NCI-H1105 treated with DMSO at 0.1 percent for 48 hours (cell line): ENCODE measurements at regions not wholly inside any gene's neighbourhood (a gene's known extent, or its start where the extent isn't known, plus 50 kb on each side); places are given as distances from the start of the nearest gene placed in this dataset.

ENCODE experiments used
- DNase-seq: peaks from one replicate; lab custom pipeline; 2025; lab: John Stamatoyannopoulos, UW

- DNase-seq = no peak
These were observed 79.1 kb downstream of the ZNF365 start for GRCh38 chr10:62453274-62453673.

DNA sequence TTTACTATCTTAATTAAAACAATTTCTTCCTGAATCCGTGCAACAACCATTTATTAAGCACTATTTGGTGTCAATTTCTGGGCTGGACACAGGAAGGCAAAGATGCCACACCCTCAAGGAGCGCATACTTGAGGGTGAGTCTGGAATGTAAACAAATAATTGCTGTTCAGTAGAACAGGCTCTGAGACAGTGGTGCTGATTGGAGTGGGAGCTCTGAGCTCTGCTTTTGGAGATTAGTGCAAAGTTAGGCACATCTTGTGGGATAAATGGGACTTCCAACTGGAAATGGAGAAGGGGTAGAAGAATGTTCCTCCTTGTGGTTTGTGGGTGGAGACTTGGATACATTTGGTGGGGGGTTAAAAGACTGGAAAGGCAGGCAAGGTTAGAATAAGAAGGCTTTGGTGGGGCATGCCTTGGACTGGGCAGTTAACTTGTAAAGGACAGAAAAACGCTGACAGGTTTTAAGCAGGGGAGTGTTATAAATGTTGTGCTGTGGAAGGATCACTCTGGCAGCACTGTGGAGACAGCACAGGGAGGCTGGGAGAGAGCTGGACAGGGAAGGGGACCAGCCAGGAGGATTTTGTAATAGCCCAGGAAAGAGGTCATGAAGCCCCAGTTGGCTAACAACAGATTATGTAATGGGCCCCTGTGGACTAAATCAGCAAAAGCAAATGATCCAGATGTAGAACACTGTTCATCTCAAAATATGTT lies 80.7 kb downstream of the ZNF365 start:
- DNase-seq = no peak

GRCh38 chr10:62456611-62457101 lies 82.5 kb downstream of the ZNF365 start:
- DNase-seq = no peak

DNA sequence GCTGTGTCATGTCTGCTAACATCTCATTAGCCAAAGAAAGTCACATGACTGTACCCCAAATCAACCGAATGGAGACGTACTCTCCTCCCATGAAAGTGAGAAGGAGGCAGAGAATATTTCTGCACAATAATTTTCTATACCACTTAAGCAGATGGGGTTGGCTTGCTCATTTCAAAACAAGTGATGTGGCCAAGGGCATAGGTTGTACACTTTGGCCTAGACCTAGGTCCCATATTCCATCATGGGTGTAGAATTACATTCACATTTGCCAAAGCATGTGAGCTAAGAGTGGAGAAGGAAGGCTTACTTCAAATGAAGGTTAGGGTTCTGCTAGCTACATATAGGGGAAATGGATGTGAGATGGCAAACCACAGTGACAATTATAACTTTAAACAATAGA lies 83.0 kb downstream of the ZNF365 start:
- no peak for DNase-seq

GRCh38 chr10:62457598-62457997 lies 83.4 kb downstream of the ZNF365 start:
- DNase-seq = no peak

DNA sequence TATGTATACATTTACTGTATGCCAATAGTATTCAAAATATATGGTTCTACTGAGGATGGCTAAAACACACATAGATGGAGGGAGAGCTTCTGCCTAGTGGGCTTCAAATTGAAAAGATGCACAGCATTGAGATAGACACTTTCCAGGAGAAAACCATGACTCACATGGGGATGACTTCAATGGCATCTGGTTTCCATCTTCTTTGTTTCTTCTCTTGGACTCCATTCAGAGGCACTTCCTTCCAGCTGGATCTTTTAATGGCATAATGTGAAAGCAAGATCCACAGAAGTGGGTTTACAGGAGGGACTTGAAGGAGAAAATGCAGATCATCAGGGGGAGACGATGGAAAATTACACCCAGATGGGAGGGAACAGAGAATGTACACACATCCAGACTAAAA lies 84.9 kb downstream of the ZNF365 start:
- no peak for DNase-seq

DNA sequence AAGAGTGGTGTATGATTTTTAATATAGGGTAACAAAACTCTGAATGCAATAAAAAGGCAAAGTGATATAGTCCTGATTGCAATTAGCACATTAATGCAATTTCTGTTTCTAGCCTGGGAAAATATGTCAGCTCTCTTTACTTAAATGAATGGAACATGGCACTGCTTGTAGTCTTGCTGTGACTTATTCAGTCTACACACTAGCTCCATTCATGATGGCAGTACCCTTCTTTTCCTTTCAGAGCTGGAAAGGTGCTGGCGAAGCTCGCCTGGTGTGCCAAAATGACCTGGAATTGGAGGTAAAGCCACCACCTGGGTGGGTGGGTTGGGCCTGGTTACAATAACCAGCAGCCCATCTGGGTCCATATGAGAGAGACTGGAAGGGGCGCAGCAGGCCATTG lies 85.3 kb downstream of the ZNF365 start:
- DNase-seq = no peak

- DNase-seq = no peak
These were observed 86.2 kb downstream of the ZNF365 start for GRCh38 chr10:62460393-62460792.

DNA sequence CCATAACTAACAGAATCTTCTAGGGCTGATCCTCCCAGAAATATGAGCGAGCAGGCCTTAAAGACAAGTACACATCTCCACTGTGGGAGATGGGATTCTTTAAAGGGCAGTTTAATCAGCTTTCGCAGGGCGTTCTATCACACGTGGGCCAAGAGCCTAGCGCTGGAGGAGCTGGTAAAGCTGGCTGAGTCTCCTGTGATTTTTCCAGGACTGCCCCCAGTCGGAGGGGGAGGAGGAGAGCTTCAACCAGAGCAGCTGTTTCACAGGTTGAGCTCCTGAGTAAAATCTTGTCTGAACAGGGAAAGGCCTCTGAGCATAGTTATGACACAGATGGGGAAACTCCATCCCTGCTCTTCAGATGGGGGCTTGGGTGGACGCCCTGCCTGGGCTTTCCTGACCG lies 87.0 kb downstream of the ZNF365 start:
- DNase-seq = no peak

DNA sequence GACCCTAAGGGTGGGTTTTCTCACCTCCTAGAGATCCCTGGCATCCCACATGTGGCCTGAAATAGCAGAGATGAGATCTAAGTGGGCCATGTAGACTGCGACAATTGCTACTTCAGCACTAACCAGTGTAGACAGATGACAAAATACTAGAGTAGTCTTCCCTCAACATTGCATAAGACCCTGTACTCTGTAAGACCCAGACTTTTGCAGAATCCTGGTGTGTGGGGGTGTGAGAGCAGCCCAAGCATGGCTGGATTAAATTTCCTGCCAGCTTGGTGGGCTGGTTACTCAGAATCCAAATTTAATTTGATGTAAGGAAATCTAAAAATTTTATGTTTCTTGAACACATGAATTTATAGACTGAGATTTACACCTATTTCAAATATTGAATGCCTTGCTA lies 88.3 kb downstream of the ZNF365 start:
- no peak for DNase-seq

- DNase-seq = no peak
These were observed 89.2 kb downstream of the ZNF365 start for GRCh38 chr10:62463364-62463763.

- DNase-seq = no peak
These were observed 90.1 kb downstream of the ZNF365 start for GRCh38 chr10:62464308-62464707.

GRCh38 chr10:62466590-62466989 lies 92.4 kb downstream of the ZNF365 start:
- no peak for DNase-seq

DNA sequence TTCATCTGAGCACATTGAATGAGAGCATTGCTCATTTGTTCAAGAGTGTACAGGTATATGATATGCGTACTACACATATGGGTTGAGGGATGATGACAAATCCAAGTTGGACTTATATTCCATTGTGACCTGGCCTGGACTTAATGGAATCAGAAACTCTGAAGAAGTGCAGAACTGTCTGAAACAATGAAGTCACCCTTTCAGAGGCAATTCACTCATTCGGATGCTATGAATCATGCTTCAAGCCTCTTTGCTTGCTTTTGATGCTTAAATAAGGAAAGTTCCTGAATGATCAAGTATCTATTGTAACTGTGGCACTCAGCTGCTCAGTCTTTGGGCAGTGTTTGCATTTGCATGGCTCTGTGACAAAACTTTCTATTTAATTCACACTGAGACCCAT lies 93.4 kb downstream of the ZNF365 start:
- DNase-seq = no peak

DNA sequence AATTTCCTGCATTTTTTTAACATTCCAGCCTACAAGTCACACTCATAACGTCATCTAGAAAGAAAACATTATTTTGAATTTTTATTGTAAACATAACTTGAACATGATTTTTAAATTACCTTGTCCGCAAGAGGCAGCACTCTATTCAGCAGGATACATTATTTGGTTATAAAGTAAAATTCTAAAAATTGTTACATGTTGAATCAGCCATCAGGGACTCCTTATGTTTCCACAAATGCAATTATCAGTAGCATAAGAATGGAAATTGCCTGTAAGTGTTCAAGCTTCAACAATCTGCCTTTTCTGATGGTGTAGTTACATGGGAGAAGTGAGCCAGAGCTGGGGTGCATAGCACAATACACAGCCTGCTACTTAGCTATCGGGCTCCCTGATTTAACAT lies 97.5 kb downstream of the ZNF365 start:
- no peak for DNase-seq

GRCh38 chr10:62473241-62473640 lies 99.1 kb downstream of the ZNF365 start:
- no peak for DNase-seq

GRCh38 chr10:62475551-62475950 lies 101.4 kb downstream of the ZNF365 start:
- DNase-seq = no peak

DNA sequence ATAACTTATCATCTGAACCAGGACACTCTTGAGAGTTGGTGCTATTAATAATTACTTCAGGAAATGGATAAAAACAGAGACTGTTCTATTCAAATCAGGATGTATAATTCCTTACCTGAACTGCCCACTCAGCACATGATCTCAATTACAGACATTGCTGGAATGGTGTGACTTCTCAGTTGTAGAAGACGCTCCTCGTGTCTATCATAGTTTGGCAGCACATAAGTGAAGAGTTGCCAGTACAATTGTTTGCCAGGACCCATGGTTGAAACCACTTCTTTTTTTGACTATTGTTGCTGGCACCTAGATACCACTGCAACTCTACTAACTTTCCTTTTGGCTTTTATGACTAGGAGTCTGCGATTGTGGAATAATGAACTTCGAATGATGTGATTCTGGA lies 105.4 kb downstream of the ZNF365 start:
- DNase-seq = no peak

DNA sequence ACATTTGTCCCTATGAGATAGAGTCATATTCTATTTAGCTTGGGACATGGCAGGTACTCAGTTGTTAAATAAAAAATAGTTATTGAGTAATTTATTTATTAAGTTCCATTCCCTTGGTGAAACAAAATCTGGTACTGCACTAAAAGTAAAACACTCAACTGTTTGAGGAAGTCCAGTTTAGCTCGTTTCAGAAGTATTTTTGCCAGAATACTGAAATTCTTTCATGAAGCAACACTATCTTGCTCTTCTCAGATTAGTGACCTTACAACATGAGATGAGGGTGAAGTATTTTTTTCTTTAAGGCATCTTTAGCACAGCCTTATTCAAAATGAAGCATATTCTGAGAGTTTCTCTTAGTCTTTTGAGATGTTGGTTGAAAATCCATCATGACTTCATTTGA lies 106.0 kb downstream of the ZNF365 start:
- DNase-seq = no peak

- no peak for DNase-seq
These were observed 108.4 kb downstream of the ZNF365 start for GRCh38 chr10:62482581-62482980.

GRCh38 chr10:62491597-62491996 lies 117.4 kb downstream of the ZNF365 start:
- no peak for DNase-seq

DNA sequence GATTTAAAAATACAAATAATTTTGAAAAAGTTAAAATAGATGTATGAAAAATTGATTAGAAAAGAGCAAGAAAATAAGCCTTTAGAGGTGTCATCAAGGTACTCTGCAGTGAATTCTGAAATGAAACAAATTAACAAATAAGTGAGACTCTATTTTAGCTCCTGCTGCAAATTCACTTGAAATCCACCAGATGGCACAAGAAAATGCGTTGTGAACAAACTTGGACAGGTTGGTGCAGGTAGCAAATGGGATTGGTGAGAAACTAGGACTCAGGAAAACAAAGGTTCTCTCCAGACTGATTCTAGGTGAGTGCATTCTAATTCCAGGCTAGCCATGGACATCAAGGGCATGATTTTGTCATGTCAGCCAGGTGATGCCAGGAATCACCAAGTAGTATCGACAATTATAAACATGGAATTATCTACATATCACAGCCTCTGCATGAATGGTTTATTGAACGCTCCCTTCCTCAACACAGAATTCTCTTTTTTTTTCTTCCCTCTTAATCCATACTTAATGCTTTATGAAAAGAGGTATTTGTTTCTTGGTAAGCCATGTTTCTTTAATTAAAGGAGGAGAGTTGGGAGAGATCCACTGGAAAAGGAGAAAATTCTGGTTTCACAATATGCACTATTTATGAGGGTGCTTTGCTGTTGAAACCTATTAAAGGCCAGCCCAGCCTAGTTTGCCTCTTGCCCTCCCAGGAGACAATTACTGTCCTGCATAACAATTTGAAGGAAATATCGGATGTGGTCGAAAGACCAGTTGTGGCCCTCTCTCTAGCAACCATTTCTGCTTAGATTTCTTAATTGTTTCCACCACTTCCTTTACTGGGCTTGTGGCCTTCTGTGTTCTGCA lies 118.1 kb downstream of the ZNF365 start:
- DNase-seq = peak; percentile 26

DNA sequence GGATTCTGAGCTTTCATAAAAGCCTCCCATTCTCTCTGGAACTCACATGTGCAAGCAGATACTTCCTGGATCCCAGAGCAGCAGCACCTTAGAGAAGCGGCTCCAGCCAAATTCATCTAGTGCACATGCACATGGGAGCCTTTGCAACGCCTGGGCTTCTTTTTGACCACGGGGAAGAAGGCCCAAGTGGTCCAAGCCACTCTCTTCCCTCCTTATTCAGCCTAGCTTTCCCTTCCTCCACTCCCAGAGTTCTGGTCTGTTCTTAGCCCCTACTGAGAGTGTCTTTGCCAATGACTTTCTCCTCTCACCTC lies 118.7 kb downstream of the ZNF365 start:
- no peak for DNase-seq

DNA sequence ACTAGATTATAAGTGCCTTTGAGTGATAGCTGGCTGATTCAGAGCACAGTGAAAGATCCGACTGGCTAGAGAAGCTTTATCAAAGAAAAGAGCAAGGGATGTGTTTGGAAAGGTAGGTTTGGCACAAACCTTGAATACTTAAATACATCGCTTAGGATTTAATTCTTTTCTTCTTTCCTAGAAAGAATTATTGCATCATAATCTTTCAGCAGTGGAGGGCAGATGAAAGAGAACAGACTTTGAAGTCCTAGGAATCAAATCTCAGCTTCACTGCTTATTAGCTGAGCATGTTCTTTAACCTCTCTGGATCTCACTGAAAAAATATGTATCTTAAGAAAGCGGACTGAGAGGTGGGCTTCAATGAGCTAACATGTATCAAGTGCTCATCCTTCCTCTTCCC lies 122.8 kb downstream of the ZNF365 start:
- no peak for DNase-seq
